ENCODE measurements at regions not wholly inside any gene's neighbourhood (a gene's known extent, or its start where the extent isn't known, plus 50 kb on each side); places are given as distances from the start of the nearest gene placed in this dataset.

GRCh38 chr18:61085761-61086160, 247.5 kb upstream of the CDH20 start:
- CTCF ChIA-PET, result interaction anchor here (0.6 to 1.1 kb wide), 2 partner anchors 9 to 417 kb away, joined by 3 to 6 read pairs; no protein-coding TSS in a partner anchor
- no peak for DNase-seq (ENCODE audit: extremely low spot score)
- POLR2A ChIA-PET, result no interaction called here
- TF ChIP-seq, protein P1, sequence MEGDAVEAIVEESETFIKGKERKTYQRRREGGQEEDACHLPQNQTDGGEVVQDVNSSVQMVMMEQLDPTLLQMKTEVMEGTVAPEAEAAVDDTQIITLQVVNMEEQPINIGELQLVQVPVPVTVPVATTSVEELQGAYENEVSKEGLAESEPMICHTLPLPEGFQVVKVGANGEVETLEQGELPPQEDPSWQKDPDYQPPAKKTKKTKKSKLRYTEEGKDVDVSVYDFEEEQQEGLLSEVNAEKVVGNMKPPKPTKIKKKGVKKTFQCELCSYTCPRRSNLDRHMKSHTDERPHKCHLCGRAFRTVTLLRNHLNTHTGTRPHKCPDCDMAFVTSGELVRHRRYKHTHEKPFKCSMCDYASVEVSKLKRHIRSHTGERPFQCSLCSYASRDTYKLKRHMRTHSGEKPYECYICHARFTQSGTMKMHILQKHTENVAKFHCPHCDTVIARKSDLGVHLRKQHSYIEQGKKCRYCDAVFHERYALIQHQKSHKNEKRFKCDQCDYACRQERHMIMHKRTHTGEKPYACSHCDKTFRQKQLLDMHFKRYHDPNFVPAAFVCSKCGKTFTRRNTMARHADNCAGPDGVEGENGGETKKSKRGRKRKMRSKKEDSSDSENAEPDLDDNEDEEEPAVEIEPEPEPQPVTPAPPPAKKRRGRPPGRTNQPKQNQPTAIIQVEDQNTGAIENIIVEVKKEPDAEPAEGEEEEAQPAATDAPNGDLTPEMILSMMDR (IDR thresholded peaks at IDR 0.05; ENCODE audit: control extremely low read depth, extremely low read depth, low read depth, missing control alignments), result no peak

DNA sequence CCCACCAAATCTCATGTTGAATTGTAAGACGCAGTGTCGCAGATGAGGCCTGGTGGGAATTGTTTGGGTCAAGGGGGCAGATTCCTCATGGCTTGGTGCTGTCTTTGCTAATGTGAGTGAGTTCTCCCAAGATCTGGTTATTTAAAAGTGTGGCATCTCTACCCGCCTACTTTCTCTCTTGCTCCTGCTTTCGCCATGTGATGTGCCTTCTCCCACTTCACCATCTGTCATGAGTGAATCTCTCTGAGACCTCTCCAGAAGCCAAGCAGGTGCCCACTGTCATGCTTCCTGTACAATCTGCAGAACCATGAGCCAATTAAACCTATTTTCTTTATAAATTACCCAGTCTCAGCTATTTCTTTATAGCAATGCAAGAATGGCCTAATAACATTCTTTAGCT, 246.6 kb upstream of the CDH20 start:
- ChIA-PET CTCF (interaction anchor here (0.6 to 1.6 kb wide), 4 partner anchors 10 to 416 kb away, joined by 3 to 6 read pairs (median 4); no protein-coding TSS in a partner anchor), POLR2A (no interaction called here)
- TF ChIP-seq, protein P1 (IDR thresholded peaks at IDR 0.05; ENCODE audit: control extremely low read depth, extremely low read depth, low read depth, missing control alignments), result no peak
- no peak for DNase-seq (ENCODE audit: extremely low spot score)

DNA sequence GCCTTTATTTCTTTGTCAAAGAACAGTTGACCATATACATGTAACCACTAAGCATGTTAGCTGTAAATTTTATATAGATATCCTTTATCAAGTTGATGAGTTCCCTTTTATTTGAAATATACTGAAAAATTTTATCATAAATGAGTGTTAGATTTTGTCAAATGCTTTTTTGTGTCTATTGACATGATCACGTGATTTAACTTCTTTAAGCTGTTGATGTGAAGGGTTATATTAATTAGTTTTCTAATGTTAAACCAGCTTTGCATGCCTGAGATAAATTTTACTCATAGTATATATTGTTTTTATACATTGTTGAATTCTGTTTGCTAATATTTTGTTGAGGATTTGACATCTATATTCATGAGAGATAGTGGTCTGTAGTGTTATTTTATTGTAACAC, 241.9 kb upstream of the CDH20 start:
- ChIA-PET CTCF (no interaction called here), POLR2A (no interaction called here)
- no peak for DNase-seq (ENCODE audit: extremely low spot score)
- TF ChIP-seq, protein P1 (IDR thresholded peaks at IDR 0.05; ENCODE audit: control extremely low read depth, extremely low read depth, low read depth, missing control alignments), result no peak

DNA sequence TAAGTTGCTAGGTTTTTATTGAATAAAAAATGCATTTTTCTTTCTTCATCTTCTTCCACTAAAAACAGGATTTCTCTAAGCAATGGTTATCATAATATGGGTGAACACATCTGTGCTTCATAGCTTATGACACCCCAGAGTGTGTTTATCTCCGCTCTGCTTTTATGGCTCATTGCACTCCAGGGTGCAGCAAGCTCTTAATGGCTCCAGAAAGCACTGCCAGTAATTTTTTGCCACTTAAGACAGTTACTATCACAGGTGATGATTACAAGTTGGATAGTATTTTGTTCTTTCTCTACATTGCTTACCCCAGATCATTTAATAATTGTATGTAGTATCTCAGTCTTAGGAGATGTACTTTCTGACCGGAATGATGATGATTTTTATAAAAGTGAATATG, 239.3 kb upstream of the CDH20 start:
- POLR2A ChIA-PET, result no interaction called here
- CTCF ChIA-PET, result interaction anchor here (1.3 to 3.1 kb wide), 2 partner anchors 11 to 12 kb away, joined by 3 to 9 read pairs; no protein-coding TSS in a partner anchor
- no peak for DNase-seq (ENCODE audit: extremely low spot score)
- TF ChIP-seq, protein P1 (IDR thresholded peaks at IDR 0.05; ENCODE audit: control extremely low read depth, extremely low read depth, low read depth, missing control alignments), result no peak

GRCh38 chr18:61096226-61096625, 237.0 kb upstream of the CDH20 start:
- CTCF ChIA-PET, result no interaction called here
- POLR2A ChIA-PET, result no interaction called here
- TF ChIP-seq, protein P1 (IDR thresholded peaks at IDR 0.05; ENCODE audit: control extremely low read depth, extremely low read depth, low read depth, missing control alignments), result no peak
- DNase-seq (ENCODE audit: extremely low spot score), result no peak

- ChIA-PET CTCF (no interaction called here), POLR2A (no interaction called here)
Observed at GRCh38 chr18:61107113-61107512, 226.1 kb upstream of the CDH20 start.

More at GRCh38 chr18:61107113-61107512, 226.1 kb upstream of the CDH20 start:
- DNase-seq (ENCODE audit: extremely low spot score), result no peak
- TF ChIP-seq, protein P1 (IDR thresholded peaks at IDR 0.05; ENCODE audit: control extremely low read depth, extremely low read depth, low read depth, missing control alignments), result no peak

Data from GM10248 (cell line).